IPS-15b (cell line): ENCODE measurements at regions not wholly inside any gene's neighbourhood (a gene's known extent, or its start where the extent isn't known, plus 50 kb on each side); places are given as distances from the start of the nearest gene placed in this dataset.
"Not testable (repeated sequence)": the region's sequence is repeated elsewhere in the genome, so short reads cannot be mapped to it uniquely, and the experiment has no call there.

Source experiments
- H3K27me3 ChIP-seq: one replicate; pipeline ENCODE4 v1.6.1; 2013; ENCODE audit warnings: low read length; ENCODE audit not compliant: control insufficient read depth, insufficient read depth
- H3K36me3 ChIP-seq: one replicate; pipeline ENCODE4 v1.6.1; 2013; ENCODE audit warnings: low read length; ENCODE audit not compliant: control insufficient read depth, insufficient read depth
- H3K4me1 ChIP-seq: one replicate; pipeline ENCODE4 v1.6.1; 2013; ENCODE audit warnings: mild to moderate bottlenecking, low read length; ENCODE audit not compliant: control insufficient read depth, insufficient read depth
- H3K4me3 ChIP-seq: one replicate; pipeline ENCODE4 v1.5.1; 2013; ENCODE audit warnings: low read depth, low read length
- H3K9ac ChIP-seq: one replicate; pipeline ENCODE4 v1.6.1; 2013; ENCODE audit warnings: low read depth, mild to moderate bottlenecking, low read length
- H3K9me3 ChIP-seq: one replicate; pipeline ENCODE4 v1.6.1; 2013; ENCODE audit warnings: mild to moderate bottlenecking, low read length; ENCODE audit not compliant: control insufficient read depth, insufficient read depth

- Histone ChIP-seq H3K36me3 (no peaks in the 10 kb centered on the region), H3K9ac (no peak overlapping the region), H3K4me1 (no peaks in the 10 kb centered on the region), H3K27me3 (no peaks in the 10 kb centered on the region), H3K4me3 (no peak overlapping the region), H3K9me3 (no peaks in the 10 kb centered on the region)
These were observed 1666.7 kb upstream of the FLRT2 start for GRCh38 chr14:83863042-83863774.

- Histone ChIP-seq H3K9ac (no peak overlapping the region), H3K4me1 (no peaks in the 10 kb centered on the region), H3K4me3 (no peak overlapping the region), H3K9me3 (no peaks in the 10 kb centered on the region), H3K36me3 (no peaks in the 10 kb centered on the region), H3K27me3 (no peaks in the 10 kb centered on the region)
These were observed 1665.8 kb upstream of the FLRT2 start for GRCh38 chr14:83864106-83864505.

DNA sequence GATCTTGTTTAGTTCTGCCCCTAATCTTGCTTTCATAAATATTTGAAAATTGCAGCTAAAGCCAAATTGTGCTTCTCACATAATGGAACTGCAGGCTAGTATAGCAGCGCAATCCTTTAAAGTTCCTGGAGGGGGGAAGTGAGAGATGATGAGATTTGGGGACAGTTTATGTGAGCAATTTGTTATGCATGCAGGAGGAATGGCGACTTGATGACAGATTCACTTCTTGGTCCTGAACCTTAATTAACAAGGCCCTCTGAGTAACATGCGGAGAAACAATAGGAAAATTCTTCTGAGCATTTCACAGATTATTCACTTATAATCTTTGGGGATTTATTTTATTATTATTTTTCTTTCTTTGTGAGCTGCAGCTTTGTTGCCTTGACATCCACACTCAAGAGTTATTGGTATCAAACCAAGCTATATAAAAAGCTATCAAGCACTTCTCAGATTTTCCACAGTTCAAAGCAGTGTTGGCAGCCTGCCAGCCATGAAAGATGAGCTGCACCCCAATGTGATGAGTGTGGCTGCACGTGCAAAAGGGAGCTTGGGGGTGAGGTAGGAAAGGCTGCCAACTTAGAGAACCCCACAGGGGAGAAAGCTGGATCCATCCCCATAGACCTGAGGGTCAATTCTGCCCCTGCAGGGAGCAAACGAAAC, 1662.2 kb upstream of the FLRT2 start:
- H3K27me3 ChIP-seq: no peaks in the 10 kb centered on the region
- H3K4me1 ChIP-seq: no peaks in the 10 kb centered on the region
- H3K36me3 ChIP-seq: no peaks in the 10 kb centered on the region
- H3K9me3 ChIP-seq: no peaks in the 10 kb centered on the region
- no peak overlapping the region for H3K9ac ChIP-seq
- no peak overlapping the region for H3K4me3 ChIP-seq

- H3K4me3 ChIP-seq: no peak overlapping the region
- no peak overlapping the region for H3K9ac ChIP-seq
- H3K9me3 ChIP-seq: no peaks in the 10 kb centered on the region
- no peaks in the 10 kb centered on the region for H3K36me3 ChIP-seq
- no peaks in the 10 kb centered on the region for H3K27me3 ChIP-seq
- no peaks in the 10 kb centered on the region for H3K4me1 ChIP-seq
These were observed 1659.2 kb upstream of the FLRT2 start for GRCh38 chr14:83870546-83871270.

GRCh38 chr14:83873669-83874068, 1656.3 kb upstream of the FLRT2 start:
- H3K9ac ChIP-seq: no peak overlapping the region
- no peaks in the 10 kb centered on the region for H3K27me3 ChIP-seq
- no peaks in the 10 kb centered on the region for H3K9me3 ChIP-seq
- no peaks in the 10 kb centered on the region for H3K4me1 ChIP-seq
- H3K36me3 ChIP-seq: no peaks in the 10 kb centered on the region
- H3K4me3 ChIP-seq: no peak overlapping the region

GRCh38 chr14:83874662-83875061, 1655.3 kb upstream of the FLRT2 start:
- Histone ChIP-seq H3K36me3 (no peaks in the 10 kb centered on the region), H3K27me3 (no peaks in the 10 kb centered on the region), H3K9ac (no peak overlapping the region), H3K4me3 (no peak overlapping the region), H3K4me1 (no peaks in the 10 kb centered on the region), H3K9me3 (no peaks in the 10 kb centered on the region)

DNA sequence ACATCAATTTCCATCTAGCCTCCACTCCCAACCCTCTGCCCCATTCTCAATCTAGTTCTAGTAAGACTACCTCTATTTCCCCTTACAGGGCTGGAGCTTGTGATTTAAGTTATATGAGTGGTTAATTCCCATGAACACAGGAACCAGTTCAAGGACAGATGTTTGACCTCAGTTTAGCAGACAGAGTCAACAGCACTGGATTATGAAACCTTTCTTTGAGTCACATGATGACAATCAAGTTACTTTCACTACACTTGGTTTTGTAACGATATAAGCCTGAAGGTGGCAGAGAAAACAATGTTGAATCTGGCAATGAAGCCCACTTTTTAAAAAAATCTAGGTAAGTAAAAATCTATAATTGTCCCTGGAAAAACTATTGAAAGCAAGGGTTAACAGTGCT, 1646.2 kb upstream of the FLRT2 start:
- H3K27me3 ChIP-seq: no peaks in the 10 kb centered on the region
- no peaks in the 10 kb centered on the region for H3K36me3 ChIP-seq
- no peaks in the 10 kb centered on the region for H3K4me1 ChIP-seq
- H3K9ac ChIP-seq: no peak overlapping the region
- H3K4me3 ChIP-seq: no peak overlapping the region
- no peaks in the 10 kb centered on the region for H3K9me3 ChIP-seq

DNA sequence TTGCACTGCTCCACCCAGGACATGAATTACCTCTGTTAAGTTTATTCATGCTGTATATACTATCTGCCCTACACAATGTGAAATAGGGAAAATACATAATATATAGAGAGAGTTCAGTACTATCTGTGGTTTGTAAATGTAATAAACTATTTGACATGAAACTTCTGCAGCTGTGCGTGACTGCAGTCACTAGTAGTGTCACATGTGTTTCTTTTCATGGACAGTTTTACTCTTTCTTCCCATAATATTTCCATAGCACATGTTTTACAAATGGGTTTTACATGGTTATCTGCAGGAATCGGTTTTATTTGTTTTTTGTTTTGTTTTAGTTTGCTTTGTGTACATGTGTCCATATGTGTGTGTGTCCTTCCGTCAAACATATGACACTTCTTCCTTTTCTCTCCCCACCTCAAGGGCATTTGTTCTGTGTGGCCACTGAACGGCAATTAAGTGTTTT, 1644.1 kb upstream of the FLRT2 start:
- no peaks in the 10 kb centered on the region for H3K4me1 ChIP-seq
- no peaks in the 10 kb centered on the region for H3K9me3 ChIP-seq
- H3K9ac ChIP-seq: no peak overlapping the region
- H3K27me3 ChIP-seq: no peaks in the 10 kb centered on the region
- no peaks in the 10 kb centered on the region for H3K36me3 ChIP-seq
- H3K4me3 ChIP-seq: no peak overlapping the region

DNA sequence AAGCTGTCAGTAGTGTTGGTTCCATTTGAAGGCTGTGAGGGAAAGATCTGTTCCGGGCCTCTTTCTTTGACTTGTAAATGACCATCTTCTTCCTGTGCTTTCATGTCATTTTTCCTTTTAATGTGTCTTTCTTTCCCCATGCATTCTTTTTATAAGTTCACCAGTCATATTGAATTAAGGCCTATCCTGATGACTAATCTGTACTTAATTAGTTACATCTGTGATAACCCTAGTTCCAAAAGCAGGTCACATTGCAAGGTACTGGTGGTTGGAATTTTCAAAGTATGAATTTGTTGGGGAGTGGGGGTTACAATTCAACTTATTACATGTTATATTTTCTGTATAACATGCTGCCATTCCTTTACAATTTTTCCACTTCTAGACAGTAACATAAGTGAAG, 1642.1 kb upstream of the FLRT2 start:
- Histone ChIP-seq H3K9me3 (no peaks in the 10 kb centered on the region), H3K4me3 (no peak overlapping the region), H3K9ac (no peak overlapping the region), H3K27me3 (no peaks in the 10 kb centered on the region), H3K4me1 (no peaks in the 10 kb centered on the region), H3K36me3 (no peaks in the 10 kb centered on the region)

DNA sequence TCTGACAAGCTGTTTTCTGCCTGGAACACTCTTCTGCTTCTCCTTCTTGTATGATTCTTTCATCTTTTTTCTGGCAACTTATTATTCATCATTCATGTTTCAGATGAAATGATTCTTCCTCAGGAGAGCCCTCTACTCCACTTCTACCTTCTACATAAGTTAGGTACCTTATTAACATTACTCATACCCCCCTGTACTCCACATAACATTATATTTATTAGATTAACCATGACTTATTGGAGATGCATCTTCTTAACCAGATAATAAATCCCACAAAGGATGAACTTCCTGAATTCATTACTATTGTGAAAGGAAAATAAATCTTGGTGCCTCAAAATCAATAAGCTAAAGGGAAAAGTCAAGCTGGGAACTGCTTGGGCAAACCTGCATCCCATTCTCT, 1636.5 kb upstream of the FLRT2 start:
- no peaks in the 10 kb centered on the region for H3K36me3 ChIP-seq
- H3K27me3 ChIP-seq: no peaks in the 10 kb centered on the region
- no peaks in the 10 kb centered on the region for H3K9me3 ChIP-seq
- H3K4me3 ChIP-seq: no peak overlapping the region
- peaks cover 17% of the 10 kb centered on the region for H3K4me1 ChIP-seq
- H3K9ac ChIP-seq: no peak overlapping the region

DNA sequence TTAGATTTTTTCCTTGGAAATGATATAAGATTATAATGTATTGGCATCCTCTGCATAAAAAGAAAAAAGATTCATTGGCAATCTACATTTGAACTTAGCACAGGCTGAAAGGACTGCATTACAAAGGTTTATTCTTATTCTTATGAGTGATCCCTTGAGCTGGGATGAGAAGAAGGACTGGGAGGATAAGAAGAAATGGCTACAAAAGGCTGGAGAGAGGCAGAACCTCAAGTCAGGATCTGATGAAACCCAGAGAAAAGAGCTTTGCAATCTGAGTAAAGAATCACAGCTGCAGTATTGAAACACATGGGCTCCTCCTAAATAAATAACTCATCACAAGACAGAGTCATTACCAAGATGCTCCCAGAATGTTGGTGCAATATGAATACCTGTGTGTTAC, 1635.4 kb upstream of the FLRT2 start:
- H3K27me3 ChIP-seq: no peaks in the 10 kb centered on the region
- no peak overlapping the region for H3K4me3 ChIP-seq
- peaks cover 17% of the 10 kb centered on the region for H3K4me1 ChIP-seq
- no peaks in the 10 kb centered on the region for H3K9me3 ChIP-seq
- H3K36me3 ChIP-seq: no peaks in the 10 kb centered on the region
- H3K9ac ChIP-seq: no peak overlapping the region

DNA sequence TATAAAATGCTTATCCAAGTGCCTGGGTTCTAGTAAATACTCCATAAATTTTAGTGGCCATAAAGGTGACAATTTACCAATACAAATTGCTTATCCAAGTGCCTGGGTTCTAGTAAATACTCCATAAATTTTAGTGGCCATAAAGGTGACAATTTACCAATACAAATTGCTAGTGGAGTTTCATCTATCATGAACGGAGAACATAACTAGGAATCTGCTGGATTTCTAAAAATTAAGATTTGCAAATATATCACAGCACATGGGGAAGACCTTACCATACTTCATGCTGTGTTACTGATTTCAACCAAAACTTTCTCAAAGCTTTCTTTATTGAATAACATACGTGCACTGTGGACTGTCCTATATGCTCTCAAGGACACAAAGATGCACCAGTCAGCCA, 1631.4 kb upstream of the FLRT2 start:
- peaks cover 13% of the 10 kb centered on the region for H3K4me1 ChIP-seq
- H3K36me3 ChIP-seq, H3K4me3 ChIP-seq, H3K9me3 ChIP-seq, H3K9ac ChIP-seq, H3K27me3 ChIP-seq: not testable (repeated sequence)
